SK-N-SH (cell line): ENCODE measurements at regions not wholly inside any gene's neighbourhood (a gene's known extent, or its start where the extent isn't known, plus 50 kb on each side); places are given as distances from the start of the nearest gene placed in this dataset.

Source experiments
- CTCF ChIA-PET: fragments of 300-600, 350-600 bp; formaldehyde crosslinking; extraction: SDS; loops from one replicate; lab custom pipeline; 2021; lab: Yijun Ruan, JAX
- POLR2A ChIA-PET: fragments of 350-600 bp; sonication (Branson Sonifier 250); formaldehyde crosslinking; extraction: SDS; loops from one replicate; lab custom pipeline; 2020; ENCODE audit warnings: antibody characterized with exemption, inconsistent platforms; lab: Yijun Ruan, JAX
- DNase-seq: peaks from one replicate; pipeline ENCODE4 v3.0.0; 2012
- H2AFZ ChIP-seq: fragments of 200-600 bp; sonication (generic); 2 replicates; pipeline ENCODE4 v1.8.1; 2016; ENCODE audit warnings: antibody characterized with exemption, mild to moderate bottlenecking, low read depth
- H3F3A ChIP-seq: fragments of 200-600 bp; sonication (generic); replicated peaks from 2 replicates; pipeline ENCODE3; 2016; ENCODE audit warnings: antibody characterized with exemption, mild to moderate bottlenecking; ENCODE audit not compliant: insufficient read depth
- H3K27ac ChIP-seq, 2 experiments: fragments of 200-500 bp in 1 of 2; fragments of 200-600 bp in 1 of 2; sonication (Bioruptor generic) in 1 of 2; sonication (generic), shearing (Covaris generic) in 1 of 2; 2 replicates each; pipeline versions ENCODE4 v1.5.1 to v1.6.1; 2014 to 2016; ENCODE audit warnings: low read depth in 2 of 2, inconsistent platforms in 1 of 2, low read length in 1 of 2, mild to moderate bottlenecking in 1 of 2, mixed read lengths in 1 of 2
- H3K27me3 ChIP-seq: fragments of 200-600 bp; sonication (generic), shearing (Covaris generic); 2 replicates; pipeline ENCODE4 v1.6.1; 2016; ENCODE audit warnings: mixed run types; ENCODE audit not compliant: insufficient read depth
- H3K36me3 ChIP-seq, 2 experiments: fragments of 200-500 bp in 1 of 2; fragments of 200-600 bp in 1 of 2; sonication (Bioruptor generic) in 1 of 2; sonication (generic) in 1 of 2; replicated peaks in 1 of 2; 2 replicates each; pipeline versions ENCODE3 to v1.5.1; 2014 to 2016; ENCODE audit warnings: low read length in 1 of 2, mild to moderate bottlenecking in 1 of 2; ENCODE audit not compliant: insufficient read depth in 2 of 2, control insufficient read depth in 1 of 2
- H3K4me1 ChIP-seq, 2 experiments: fragments of 200-500 bp in 1 of 2; fragments of 200-600 bp in 1 of 2; sonication (Bioruptor generic) in 1 of 2; sonication (generic), shearing (Covaris generic) in 1 of 2; 2 replicates each; pipeline versions ENCODE4 v1.5.1 to v1.6.1; 2014 to 2016; ENCODE audit warnings: low read depth in 1 of 2, low read length in 1 of 2, mixed run types in 1 of 2; ENCODE audit not compliant: insufficient read depth in 2 of 2, control insufficient read depth in 1 of 2
- H3K4me2 ChIP-seq: fragments of 200-600 bp; sonication (generic), shearing (Covaris generic); 2 replicates; pipeline ENCODE4 v1.6.1; 2017; ENCODE audit warnings: mixed run types
- H3K4me3 ChIP-seq, 2 experiments: fragments of 200-500 bp in 1 of 2; fragments of 200-600 bp in 1 of 2; sonication (Bioruptor generic) in 1 of 2; sonication (generic), shearing (Covaris generic) in 1 of 2; 2 replicates each; pipeline versions ENCODE4 v1.5.1 to v1.8.1; 2014 to 2016; ENCODE audit warnings: low read depth in 2 of 2, inconsistent platforms in 1 of 2, low read length in 1 of 2, mild to moderate bottlenecking in 1 of 2, mixed read lengths in 1 of 2, moderate library complexity in 1 of 2
- H3K79me2 ChIP-seq: fragments of 200-600 bp; sonication (generic); 2 replicates; pipeline ENCODE4 v1.8.1; 2017; ENCODE audit warnings: mild to moderate bottlenecking; ENCODE audit not compliant: insufficient read depth
- H3K9ac ChIP-seq: fragments of 200-600 bp; sonication (generic); 2 replicates; pipeline ENCODE4 v1.6.1; 2017; ENCODE audit warnings: mixed run types
- H3K9me2 ChIP-seq: fragments of 200-600 bp; sonication (generic); 2 replicates; pipeline ENCODE4 v1.6.1; 2017; ENCODE audit warnings: mixed run types
- H3K9me3 ChIP-seq: fragments of 200-600 bp; sonication (generic); 2 replicates; pipeline ENCODE4 v1.6.1; 2017; ENCODE audit warnings: mixed run types, mild to moderate bottlenecking, moderate library complexity
- H4K20me1 ChIP-seq: fragments of 200-600 bp; sonication (generic); 2 replicates; pipeline ENCODE4 v1.6.1; 2017; ENCODE audit warnings: mild to moderate bottlenecking, mixed run types; ENCODE audit not compliant: insufficient read depth
- CHD2 ChIP-seq: fragments of 150-350 bp; IDR thresholded peaks from 2 replicates; pipeline ENCODE4 v1.6.1; 2018; ENCODE audit warnings: low read length; ENCODE audit not compliant: partially characterized antibody
- ELF1 ChIP-seq: IDR thresholded peaks from 2 replicates; pipeline ENCODE4 v1.4.0; 2012
- EP300 ChIP-seq, 2 experiments: IDR thresholded peaks; 2 replicates each; pipeline versions ENCODE4 v1.4.0 to v1.6.1; 2012; ENCODE audit warnings: borderline replicate concordance in 1 of 2, low read depth in 1 of 2, low read length in 1 of 2
- EZH2phosphoT487 ChIP-seq: fragments of 200-600 bp; sonication (generic); IDR thresholded peaks from 2 replicates; pipeline ENCODE4 v1.6.1; 2017; ENCODE audit warnings: low read depth, mixed run types, mild to moderate bottlenecking, antibody characterized with exemption, moderate library complexity, borderline replicate concordance
- FOSL2 ChIP-seq: IDR thresholded peaks from 2 replicates; pipeline ENCODE4 v1.4.0; 2012; ENCODE audit warnings: low read depth, mild to moderate bottlenecking, moderate library complexity, borderline replicate concordance
- GATA2 ChIP-seq: sonication (generic); formaldehyde crosslinking; IDR thresholded peaks from 2 replicates; pipeline ENCODE4 v1.5.0; 2020; ENCODE audit warnings: mild to moderate bottlenecking, missing genetic modification reagents
- MXI1 ChIP-seq: IDR thresholded peaks from 2 replicates; pipeline ENCODE4 v1.6.1; 2012; ENCODE audit warnings: mild to moderate bottlenecking, low read depth, low read length, improper control_type of control experiment
- POLR2AphosphoS5 ChIP-seq: IDR thresholded peaks from 2 replicates; pipeline ENCODE4 v1.6.1; 2012; ENCODE audit warnings: low read depth, low read length
- RAD21 ChIP-seq: IDR thresholded peaks from 2 replicates; pipeline ENCODE4 v1.6.1; 2012; ENCODE audit warnings: mild to moderate bottlenecking, low read length
- RCOR1 ChIP-seq: fragments of 150-350 bp; IDR thresholded peaks from 2 replicates; pipeline ENCODE4 v1.6.1; 2017; ENCODE audit warnings: antibody characterized with exemption, low read length
- SMC3 ChIP-seq: IDR thresholded peaks from 2 replicates; pipeline ENCODE4 v1.6.1; 2012; ENCODE audit warnings: low read depth, low read length, improper control_type of control experiment
- TCF12 ChIP-seq: IDR thresholded peaks from 2 replicates; pipeline ENCODE4 v1.4.0; 2012
- ZBTB33 ChIP-seq: IDR thresholded peaks from 2 replicates; pipeline ENCODE4 v1.4.0; 2012; ENCODE audit warnings: low read depth, borderline replicate concordance
- WGBS: methylation state at CpG from one replicate; pipeline ENCODE4 v1.1.6; 2017; ENCODE audit warnings: low lambda C conversion rate; 5-methylcytosine and 5-hydroxymethylcytosine counted together

GRCh38 chr13:44273991-44274770 is 99.4 kb upstream of the SERP2 start:
- Histone ChIP-seq H3K27ac (peak overlapping the region; percentile 23 to 83; a peak in 3 of 4 replicates), H3K36me3 (no peaks in the 10 kb centered on the region), H2AFZ (peak overlapping the region; percentile 38), H3K79me2 (no peaks in the 10 kb centered on the region), H3K4me1 (peaks cover 3 to 60% of the 10 kb centered on the region in 2 experiments; a peak in 2 of 4 replicates), H3K4me3 (no peak overlapping the region), H4K20me1 (no peaks in the 10 kb centered on the region), H3F3A (no peaks in the 10 kb centered on the region), H3K9ac (no peak overlapping the region), H3K9me3 (no peaks in the 10 kb centered on the region), H3K4me2 (no peak overlapping the region), H3K9me2 (no peaks in the 10 kb centered on the region), H3K27me3 (no peaks in the 10 kb centered on the region)
- DNase-seq = no peak
- ChIA-PET CTCF (interaction anchor here (0.9 to 1.0 kb wide), 3 partner anchors 14 to 83 kb away, joined by 3 to 5 read pairs (median 3); no protein-coding TSS in a partner anchor), POLR2A (interaction anchor here (1.5 to 2.0 kb wide), 2 partner anchors 58 to 163 kb away, joined by 4 read pairs; no protein-coding TSS in a partner anchor)
- 90% methylated on average over 5 of the region's 6 CpGs for WGBS
- no peak for TF ChIP-seq RCOR1

- WGBS = 33% methylated on average over 2 of the region's 2 CpGs
- peak; percentile 13 for DNase-seq
These were observed 98.8 kb upstream of the SERP2 start for GRCh38 chr13:44274771-44275205.

More at GRCh38 chr13:44274771-44275205, 98.8 kb upstream of the SERP2 start:
- TF ChIP-seq MXI1 (no peak), ZBTB33 (no peak), FOSL2 (no peak), RAD21 (peak; percentile 8; the same call in 1 of the 2 replicates), POLR2AphosphoS5 (no peak), EP300 (IDR thresholded peaks at IDR 0.05; ENCODE audit: borderline replicate concordance in 1 of 2, low read depth in 1 of 2, low read length in 1 of 2) (peak in 1 of 2 experiments; percentile 20; a peak in 1 of 4 replicates), GATA2 (CRISPR knock-in tag) (peak; percentile 56), EZH2phosphoT487 (no peak), CHD2 (no peak), ELF1 (no peak), SMC3 (no peak), TCF12 (0 out of 2 replicates have a peak, but pooled peaks have one; percentile 17)
- H3K79me2 ChIP-seq = no peaks in the 10 kb centered on the region
- H3K27ac ChIP-seq = peak overlapping the region; percentile 23 to 83; a peak in 3 of 4 replicates
- no peak overlapping the region for H3K9ac ChIP-seq
- H4K20me1 ChIP-seq = no peaks in the 10 kb centered on the region
- no peaks in the 10 kb centered on the region for H3K9me3 ChIP-seq
- peaks cover 3 to 60% of the 10 kb centered on the region in 2 experiments; a peak in 2 of 4 replicates for H3K4me1 ChIP-seq
- CTCF ChIA-PET = interaction anchor here (1.0 kb wide), 2 partner anchors 14 to 83 kb away, joined by 3 to 5 read pairs; no protein-coding TSS in a partner anchor
- no peaks in the 10 kb centered on the region for H3F3A ChIP-seq
- no peak overlapping the region for H3K4me2 ChIP-seq
- no peaks in the 10 kb centered on the region for H3K36me3 ChIP-seq
- H3K9me2 ChIP-seq = no peaks in the 10 kb centered on the region
- peak overlapping the region; percentile 18; the same call in 1 of the 2 replicates for H2AFZ ChIP-seq
- no peaks in the 10 kb centered on the region for H3K27me3 ChIP-seq
- POLR2A ChIA-PET = interaction anchor here (1.5 to 2.0 kb wide), 2 partner anchors 57 to 162 kb away, joined by 4 read pairs; no protein-coding TSS in a partner anchor
- H3K4me3 ChIP-seq = no peak overlapping the region
